Gastroesophageal sphincter (tissue), 2 donors: ENCODE measurements at regions not wholly inside any gene's neighbourhood (a gene's known extent, or its start where the extent isn't known, plus 50 kb on each side); places are given as distances from the start of the nearest gene placed in this dataset.

Source experiments
- POLR2A ChIP-seq, 2 donors: fragments of 450-650 bp; IDR thresholded peaks; one replicate each; pipeline ENCODE4 v1.6.1; 2017; ENCODE audit warnings: antibody characterized with exemption in 2 of 2, mild to moderate bottlenecking in 2 of 2, moderate library complexity in 1 of 2
- POLR2AphosphoS5 ChIP-seq: sonication (generic); formaldehyde crosslinking; IDR thresholded peaks from one replicate; pipeline ENCODE4 v1.6.1; 2017; ENCODE audit warnings: antibody characterized with exemption

GRCh38 chr6:115396112-115396906 is 664.4 kb downstream of the FRK start:
- no peak for TF ChIP-seq POLR2AphosphoS5
- no peak for TF ChIP-seq POLR2A (IDR thresholded peaks at IDR 0.05)
